Activated CD4-positive, alpha-beta T cell treated with anti-CD3 and anti-CD28 coated beads for 36 hours (primary cell): ENCODE measurements at regions not wholly inside any gene's neighbourhood (a gene's known extent, or its start where the extent isn't known, plus 50 kb on each side); places are given as distances from the start of the nearest gene placed in this dataset.
"Not testable (repeated sequence)": the region's sequence is repeated elsewhere in the genome, so short reads cannot be mapped to it uniquely, and the experiment has no call there.

ENCODE experiments used
- ATAC-seq: fragments of 200-7000 bp; cut with Tn5 transposase; one replicate; pipeline ENCODE4 v1.10.0; 2021; ENCODE audit warnings: mild to moderate bottlenecking, moderate library complexity
- CTCF ChIA-PET: fragments of 350-600 bp; sonication (Branson Sonifier 250); formaldehyde crosslinking; loops from one replicate; lab custom pipeline; 2021; ENCODE audit warnings: antibody characterized with exemption; lab: Charles Lee
- POLR2A ChIA-PET: fragments of 350-600 bp; sonication (Branson Sonifier 250); formaldehyde crosslinking; loops from one replicate; lab custom pipeline; 2021; ENCODE audit warnings: antibody characterized with exemption, inconsistent platforms; lab: Charles Lee
- DNase-seq: peaks from one replicate; pipeline ENCODE4 v3.0.0-alpha.2; 2020
- H3K27ac Mint-ChIP-seq: one replicate; pipeline ENCODE4 v1.8.0; 2021; ENCODE audit warnings: mixed read lengths
- H3K27me3 Mint-ChIP-seq: one replicate; pipeline ENCODE4 v1.8.0; 2021; ENCODE audit warnings: mixed read lengths
- H3K36me3 Mint-ChIP-seq: one replicate; pipeline ENCODE4 v1.8.0; 2021; ENCODE audit warnings: low read depth, mixed read lengths
- H3K4me1 Mint-ChIP-seq: one replicate; pipeline ENCODE4 v1.8.0; 2021; ENCODE audit warnings: mixed read lengths
- H3K4me3 Mint-ChIP-seq: one replicate; pipeline ENCODE4 v1.8.0; 2021; ENCODE audit warnings: mild to moderate bottlenecking, moderate library complexity, mixed read lengths
- H3K9me3 Mint-ChIP-seq: one replicate; pipeline ENCODE4 v1.8.0; 2021; ENCODE audit warnings: low read depth, mixed read lengths
- intact Hi-C, 2 experiments: fragments of 100-400 bp; cut with DNase I in 1 of 2; cut with micrococcal nuclease in 1 of 2; formaldehyde crosslinking; loops; one replicate each; pipeline versions ENCODE4 v1.14.2 to v1.15.1; 2022 to 2024; cut with DNase I, micrococcal nuclease

DNA sequence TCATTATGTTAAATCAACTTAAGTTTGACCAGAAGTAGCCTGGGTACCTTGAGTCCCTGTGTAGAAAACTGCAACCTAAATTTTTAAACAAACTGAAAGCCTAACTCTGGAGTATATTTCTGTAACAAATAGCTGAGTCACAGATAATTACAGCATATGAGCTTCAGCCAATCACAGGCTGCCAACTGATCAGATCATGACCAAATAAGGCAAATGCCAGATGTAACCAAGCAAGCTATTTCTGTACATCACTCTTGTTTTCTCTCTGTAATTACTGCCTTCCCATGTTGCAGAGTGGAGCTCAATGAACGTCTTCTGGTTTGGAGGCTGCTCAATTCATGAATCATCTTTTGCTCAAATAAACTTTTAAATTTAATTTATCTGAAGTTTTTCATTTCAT lies 980.9 kb upstream of the DIAPH2 start:
- Mint-ChIP-seq H3K27me3 (no peaks in the 10 kb centered on the region), H3K36me3 (no peaks in the 10 kb centered on the region), H3K27ac (no peak overlapping the region), H3K4me1 (no peaks in the 10 kb centered on the region), H3K4me3 (no peak overlapping the region), H3K9me3 (peaks cover 2% of the 10 kb centered on the region)
- intact Hi-C loops = no loop called here
- DNase-seq (no peak), ATAC-seq (no peak)
- POLR2A ChIA-PET = no interaction called here
- CTCF ChIA-PET = no interaction called here

GRCh38 chrX:95716841-95717240 lies 967.8 kb upstream of the DIAPH2 start:
- ATAC-seq (no peak), DNase-seq (no peak)
- H3K27ac Mint-ChIP-seq = no peak overlapping the region
- intact Hi-C loops = no loop called here
- H3K4me3 Mint-ChIP-seq = no peak overlapping the region
- CTCF ChIA-PET = no interaction called here
- no peaks in the 10 kb centered on the region for H3K4me1 Mint-ChIP-seq
- H3K9me3 Mint-ChIP-seq = peaks cover 3% of the 10 kb centered on the region
- no peaks in the 10 kb centered on the region for H3K27me3 Mint-ChIP-seq
- POLR2A ChIA-PET = no interaction called here
- no peaks in the 10 kb centered on the region for H3K36me3 Mint-ChIP-seq

DNA sequence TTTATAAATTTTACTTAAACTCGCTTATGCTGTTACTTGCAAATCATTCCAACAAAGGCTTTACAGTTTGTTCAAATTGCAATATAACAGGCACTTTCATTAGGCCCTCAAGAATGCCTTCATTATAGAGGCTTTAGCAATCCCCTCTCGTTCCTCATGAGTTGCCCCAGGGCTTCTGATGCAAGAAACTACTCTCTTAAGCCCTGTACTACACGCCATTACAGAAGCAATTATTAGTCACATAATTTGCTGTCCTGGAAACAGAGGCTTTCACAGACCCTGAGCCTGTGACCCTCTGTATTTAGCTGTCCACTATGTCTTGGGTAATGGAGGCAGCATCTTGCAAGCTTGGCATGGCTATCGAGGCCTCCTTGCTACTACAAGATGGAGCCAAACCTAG lies 965.9 kb upstream of the DIAPH2 start:
- DNase-seq (no peak), ATAC-seq (no peak)
- Mint-ChIP-seq H3K9me3 (peaks cover 3% of the 10 kb centered on the region), H3K36me3 (no peaks in the 10 kb centered on the region), H3K4me3 (no peak overlapping the region), H3K4me1 (no peaks in the 10 kb centered on the region), H3K27ac (no peak overlapping the region), H3K27me3 (no peaks in the 10 kb centered on the region)
- intact Hi-C loops = no loop called here
- ChIA-PET CTCF (no interaction called here), POLR2A (no interaction called here)

GRCh38 chrX:95721011-95721410 lies 963.6 kb upstream of the DIAPH2 start:
- ATAC-seq = no peak
- intact Hi-C loops = no loop called here

GRCh38 chrX:95728446-95728845 lies 956.2 kb upstream of the DIAPH2 start:
- Mint-ChIP-seq H3K9me3 (no peaks in the 10 kb centered on the region), H3K27me3 (no peaks in the 10 kb centered on the region), H3K36me3 (no peaks in the 10 kb centered on the region), H3K4me1 (no peaks in the 10 kb centered on the region), H3K27ac (no peak overlapping the region), H3K4me3 (no peak overlapping the region)
- intact Hi-C loops = no loop called here
- POLR2A ChIA-PET = no interaction called here
- CTCF ChIA-PET = no interaction called here
- ATAC-seq (no peak), DNase-seq (no peak)

More at GRCh38 chrX:95721011-95721410, 963.6 kb upstream of the DIAPH2 start:
- Mint-ChIP-seq H3K4me3 (no peak overlapping the region), H3K36me3 (no peaks in the 10 kb centered on the region), H3K27me3 (no peaks in the 10 kb centered on the region), H3K4me1 (no peaks in the 10 kb centered on the region), H3K9me3 (no peaks in the 10 kb centered on the region), H3K27ac (no peak overlapping the region)
- CTCF ChIA-PET = no interaction called here
- POLR2A ChIA-PET = no interaction called here
- no peak for DNase-seq

GRCh38 chrX:95729401-95729800 lies 955.2 kb upstream of the DIAPH2 start:
- POLR2A ChIA-PET = no interaction called here

GRCh38 chrX:95733426-95733825 lies 951.2 kb upstream of the DIAPH2 start:
- DNase-seq (no peak), ATAC-seq (no peak)
- H3K4me1 Mint-ChIP-seq = no peaks in the 10 kb centered on the region
- H3K27me3 Mint-ChIP-seq = no peaks in the 10 kb centered on the region
- ChIA-PET POLR2A (no interaction called here), CTCF (no interaction called here)
- H3K4me3 Mint-ChIP-seq = no peak overlapping the region
- no peaks in the 10 kb centered on the region for H3K9me3 Mint-ChIP-seq
- intact Hi-C loops = no loop called here
- H3K27ac Mint-ChIP-seq = no peak overlapping the region
- H3K36me3 Mint-ChIP-seq = no peaks in the 10 kb centered on the region

More at GRCh38 chrX:95729401-95729800, 955.2 kb upstream of the DIAPH2 start:
- ATAC-seq (no peak), DNase-seq (no peak)
- no peaks in the 10 kb centered on the region for H3K9me3 Mint-ChIP-seq
- no peaks in the 10 kb centered on the region for H3K4me1 Mint-ChIP-seq
- no peak overlapping the region for H3K27ac Mint-ChIP-seq
- CTCF ChIA-PET = no interaction called here
- no peaks in the 10 kb centered on the region for H3K27me3 Mint-ChIP-seq
- intact Hi-C loops = no loop called here
- no peaks in the 10 kb centered on the region for H3K36me3 Mint-ChIP-seq
- no peak overlapping the region for H3K4me3 Mint-ChIP-seq

GRCh38 chrX:95754411-95754810 lies 930.2 kb upstream of the DIAPH2 start:
- intact Hi-C loops = no loop called here
- ChIA-PET CTCF (no interaction called here), POLR2A (no interaction called here)
- no peaks in the 10 kb centered on the region for H3K4me1 Mint-ChIP-seq
- no peaks in the 10 kb centered on the region for H3K27me3 Mint-ChIP-seq
- H3K36me3 Mint-ChIP-seq = no peaks in the 10 kb centered on the region
- DNase-seq = no peak
- ATAC-seq = no peak
- H3K4me3 Mint-ChIP-seq = no peak overlapping the region
- no peak overlapping the region for H3K27ac Mint-ChIP-seq
- no peaks in the 10 kb centered on the region for H3K9me3 Mint-ChIP-seq

- Mint-ChIP-seq H3K36me3 (no peaks in the 10 kb centered on the region), H3K27me3 (no peaks in the 10 kb centered on the region), H3K4me3 (no peak overlapping the region), H3K9me3 (no peaks in the 10 kb centered on the region), H3K4me1 (no peaks in the 10 kb centered on the region), H3K27ac (no peak overlapping the region)
- ChIA-PET POLR2A (no interaction called here), CTCF (no interaction called here)
- intact Hi-C loops = no loop called here
- DNase-seq = no peak
- no peak for ATAC-seq
Measured at GRCh38 chrX:95760356-95760755, 924.3 kb upstream of the DIAPH2 start.

GRCh38 chrX:95762716-95763115 lies 921.9 kb upstream of the DIAPH2 start:
- Mint-ChIP-seq H3K9me3 (no peaks in the 10 kb centered on the region), H3K4me1 (no peaks in the 10 kb centered on the region), H3K27me3 (no peaks in the 10 kb centered on the region), H3K36me3 (no peaks in the 10 kb centered on the region), H3K27ac (no peak overlapping the region), H3K4me3 (no peak overlapping the region)
- ChIA-PET CTCF (no interaction called here), POLR2A (no interaction called here)
- intact Hi-C loops = no loop called here
- no peak for DNase-seq
- no peak for ATAC-seq

GRCh38 chrX:95764972-95765451 lies 919.6 kb upstream of the DIAPH2 start:
- POLR2A ChIA-PET = no interaction called here
- DNase-seq (no peak), ATAC-seq (no peak)
- Mint-ChIP-seq H3K27me3 (no peaks in the 10 kb centered on the region), H3K27ac (no peak overlapping the region), H3K9me3 (no peaks in the 10 kb centered on the region), H3K4me1 (no peaks in the 10 kb centered on the region), H3K36me3 (no peaks in the 10 kb centered on the region), H3K4me3 (no peak overlapping the region)
- CTCF ChIA-PET = no interaction called here
- intact Hi-C loops = no loop called here

- H3K4me3 Mint-ChIP-seq, H3K4me1 Mint-ChIP-seq, H3K36me3 Mint-ChIP-seq, H3K27me3 Mint-ChIP-seq, ATAC-seq, H3K9me3 Mint-ChIP-seq, CTCF ChIA-PET, H3K27ac Mint-ChIP-seq, POLR2A ChIA-PET, intact Hi-C loops, DNase-seq: not testable (repeated sequence)
Measured at GRCh38 chrX:95771198-95771597, 913.4 kb upstream of the DIAPH2 start.

- Mint-ChIP-seq H3K9me3 (no peaks in the 10 kb centered on the region), H3K27me3 (no peaks in the 10 kb centered on the region), H3K36me3 (no peaks in the 10 kb centered on the region), H3K4me1 (no peaks in the 10 kb centered on the region), H3K27ac (no peak overlapping the region), H3K4me3 (no peak overlapping the region)
- ChIA-PET POLR2A (no interaction called here), CTCF (no interaction called here)
- DNase-seq = no peak
- ATAC-seq = no peak
- intact Hi-C loops = no loop called here
Measured at GRCh38 chrX:95791876-95792275, 892.8 kb upstream of the DIAPH2 start.
